ENCODE measurements at regions not wholly inside any gene's neighbourhood (a gene's known extent, or its start where the extent isn't known, plus 50 kb on each side); places are given as distances from the start of the nearest gene placed in this dataset.

- H3K9me3 Mint-ChIP-seq: no peaks in the 10 kb centered on the region
- H3K27me3 Mint-ChIP-seq (ENCODE audit: low read depth in 3 of 3): peaks cover 0 to 8% (median 4%) of the 10 kb centered on the region in 3 donors
- H3K27ac Mint-ChIP-seq: no peak overlapping the region
- H3K4me3 Mint-ChIP-seq: no peak overlapping the region
- H3K36me3 Mint-ChIP-seq: no peaks in the 10 kb centered on the region
- no peak for DNase-seq
- no peaks in the 10 kb centered on the region for H3K4me1 Mint-ChIP-seq
These were observed 63.6 kb upstream of the SIRPA start for GRCh38 chr20:1831606-1832005.

GRCh38 chr20:1831096-1831495 is 64.1 kb upstream of the SIRPA start:
- Mint-ChIP-seq H3K4me3 (no peak overlapping the region), H3K27ac (no peak overlapping the region), H3K4me1 (no peaks in the 10 kb centered on the region), H3K9me3 (no peaks in the 10 kb centered on the region), H3K27me3 (ENCODE audit: low read depth in 3 of 3) (peaks cover 0 to 8% (median 5%) of the 10 kb centered on the region in 3 donors), H3K36me3 (no peaks in the 10 kb centered on the region)
- DNase-seq: no peak

DNA sequence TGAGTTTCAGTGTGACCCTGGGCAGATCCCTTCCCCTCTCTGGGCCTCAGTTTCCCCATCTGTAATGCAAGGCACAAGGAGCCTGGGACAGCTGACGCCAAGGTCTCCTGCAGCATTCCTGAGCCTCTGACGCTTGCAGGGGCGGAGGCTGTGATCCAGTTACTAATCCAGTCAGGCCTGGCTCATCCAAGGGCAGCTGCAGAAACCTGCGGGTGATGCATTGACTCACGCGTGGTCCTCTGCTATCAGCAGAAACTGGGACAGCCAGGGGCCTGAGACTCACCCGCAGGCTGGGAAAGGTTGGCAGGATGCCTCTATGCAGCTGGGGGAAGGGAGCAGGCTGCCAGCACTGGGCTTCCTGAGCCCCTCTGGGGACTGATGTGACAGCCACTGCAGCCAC is 65.0 kb upstream of the SIRPA start:
- H3K4me1 Mint-ChIP-seq: no peaks in the 10 kb centered on the region
- no peak overlapping the region for H3K4me3 Mint-ChIP-seq
- H3K9me3 Mint-ChIP-seq: no peaks in the 10 kb centered on the region
- no peaks in the 10 kb centered on the region for H3K36me3 Mint-ChIP-seq
- H3K27me3 Mint-ChIP-seq (ENCODE audit: low read depth in 3 of 3): peaks cover 2 to 8% (median 6%) of the 10 kb centered on the region in 3 donors
- H3K27ac Mint-ChIP-seq: no peak overlapping the region
- no peak for DNase-seq

- peaks cover 2 to 10% (median 6%) of the 10 kb centered on the region in 3 donors for H3K27me3 Mint-ChIP-seq (ENCODE audit: low read depth in 3 of 3)
These were observed 65.7 kb upstream of the SIRPA start for GRCh38 chr20:1829531-1829930.

DNA sequence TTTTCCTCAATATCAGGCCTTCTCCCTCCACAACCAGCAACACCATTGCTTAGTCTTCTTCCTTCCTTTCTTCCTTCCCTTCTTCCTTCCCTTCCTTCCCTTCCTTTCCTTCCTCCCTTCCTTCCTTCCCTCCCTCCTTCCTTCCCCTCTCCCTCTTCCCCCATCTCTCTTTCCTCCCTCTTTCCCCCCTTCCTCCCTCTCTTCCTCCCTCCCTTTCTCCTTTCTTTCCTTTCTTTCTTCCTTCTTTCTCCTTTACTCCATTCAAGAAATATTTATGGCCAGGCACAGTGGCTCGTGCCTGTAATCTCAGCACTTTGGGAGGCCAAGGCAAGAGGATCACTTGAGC is 66.4 kb upstream of the SIRPA start:
- Mint-ChIP-seq H3K36me3 (peaks cover 0 to under 1% (median 0%) of the 10 kb centered on the region in 3 donors), H3K9me3 (peaks cover 0 to 4% (median 2%) of the 10 kb centered on the region in 6 donors), H3K27ac (no peak overlapping the region), H3K27me3 (ENCODE audit: low read depth in 3 of 3) (peaks cover 2 to 14% (median 7%) of the 10 kb centered on the region in 3 donors), H3K4me1 (no peaks in the 10 kb centered on the region), H3K4me3 (no peak overlapping the region)
- no peak for DNase-seq

More at GRCh38 chr20:1829531-1829930, 65.7 kb upstream of the SIRPA start:
- no peak overlapping the region for H3K27ac Mint-ChIP-seq
- no peaks in the 10 kb centered on the region for H3K36me3 Mint-ChIP-seq
- H3K4me1 Mint-ChIP-seq: no peaks in the 10 kb centered on the region
- no peak overlapping the region for H3K4me3 Mint-ChIP-seq
- no peak for DNase-seq
- no peaks in the 10 kb centered on the region for H3K9me3 Mint-ChIP-seq

GRCh38 chr20:1827974-1828785 is 67.0 kb upstream of the SIRPA start:
- Mint-ChIP-seq H3K36me3 (peaks cover 0 to 3% (median 0%) of the 10 kb centered on the region in 3 donors), H3K9me3 (peaks cover 0 to 9% (median 3%) of the 10 kb centered on the region in 6 donors), H3K27me3 (ENCODE audit: low read depth in 3 of 3) (peaks cover 2 to 14% (median 5%) of the 10 kb centered on the region in 3 donors), H3K4me3 (no peak overlapping the region), H3K27ac (no peak overlapping the region), H3K4me1 (no peaks in the 10 kb centered on the region)
- DNase-seq: no peak

GRCh38 chr20:1827510-1827973 is 67.7 kb upstream of the SIRPA start:
- Mint-ChIP-seq H3K27me3 (ENCODE audit: low read depth in 3 of 3) (peaks cover 2 to 14% (median 5%) of the 10 kb centered on the region in 3 donors), H3K27ac (no peak overlapping the region), H3K4me1 (no peaks in the 10 kb centered on the region), H3K9me3 (peaks cover 3 to 15% (median 8%) of the 10 kb centered on the region in 6 donors), H3K36me3 (peaks cover 0 to 3% (median 0%) of the 10 kb centered on the region in 3 donors), H3K4me3 (no peak overlapping the region)
- no peak for DNase-seq

- H3K9me3 Mint-ChIP-seq: peaks cover 6 to 23% (median 17%) of the 10 kb centered on the region in 6 donors
- no peak overlapping the region for H3K4me3 Mint-ChIP-seq
- no peaks in the 10 kb centered on the region for H3K4me1 Mint-ChIP-seq
- no peak overlapping the region for H3K27ac Mint-ChIP-seq
- DNase-seq: no peak
- H3K36me3 Mint-ChIP-seq: peaks cover 0 to 5% (median 3%) of the 10 kb centered on the region in 3 donors
- H3K27me3 Mint-ChIP-seq (ENCODE audit: low read depth in 3 of 3): peaks cover 2 to 18% (median 5%) of the 10 kb centered on the region in 3 donors
These were observed 69.2 kb upstream of the SIRPA start for GRCh38 chr20:1825938-1826445.

- Mint-ChIP-seq H3K27ac (no peak overlapping the region), H3K9me3 (peaks cover 6 to 23% (median 17%) of the 10 kb centered on the region in 6 donors), H3K4me3 (no peak overlapping the region)
These were observed 69.7 kb upstream of the SIRPA start for GRCh38 chr20:1825507-1825906.

DNA sequence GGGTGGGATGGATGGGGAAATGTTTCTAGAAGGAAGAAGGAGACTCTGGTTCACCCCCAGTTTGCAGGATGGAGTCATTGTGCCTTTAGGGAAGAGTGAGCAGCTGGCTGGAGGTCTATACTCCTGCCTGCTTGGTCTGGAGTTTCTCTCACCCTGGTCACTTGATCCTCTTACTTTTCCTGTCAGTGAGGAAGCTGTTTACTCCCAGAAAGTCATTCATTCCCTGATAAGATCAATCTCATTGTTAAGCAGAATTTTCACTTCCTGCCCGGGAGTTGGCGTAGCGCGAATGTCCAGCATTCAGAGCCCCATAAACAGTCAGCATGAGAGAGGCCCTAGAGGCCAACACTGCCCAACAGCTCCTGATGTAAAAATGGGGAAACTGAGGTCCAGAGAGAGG is 70.4 kb upstream of the SIRPA start:
- Mint-ChIP-seq H3K27me3 (ENCODE audit: low read depth in 3 of 3) (peaks cover 2 to 19% (median 5%) of the 10 kb centered on the region in 3 donors), H3K27ac (no peak overlapping the region), H3K9me3 (peaks cover 6 to 23% (median 17%) of the 10 kb centered on the region in 6 donors), H3K4me1 (no peaks in the 10 kb centered on the region), H3K36me3 (peaks cover 0 to 5% (median 3%) of the 10 kb centered on the region in 3 donors), H3K4me3 (no peak overlapping the region)
- DNase-seq: no peak

More at GRCh38 chr20:1825507-1825906, 69.7 kb upstream of the SIRPA start:
- no peaks in the 10 kb centered on the region for H3K4me1 Mint-ChIP-seq
- H3K27me3 Mint-ChIP-seq (ENCODE audit: low read depth in 3 of 3): peaks cover 2 to 19% (median 5%) of the 10 kb centered on the region in 3 donors
- H3K36me3 Mint-ChIP-seq: peaks cover 0 to 5% (median 3%) of the 10 kb centered on the region in 3 donors
- DNase-seq: no peak

- H3K4me3 Mint-ChIP-seq: no peak overlapping the region
- H3K27me3 Mint-ChIP-seq (ENCODE audit: low read depth in 3 of 3): peaks cover 2 to 15% (median 6%) of the 10 kb centered on the region in 3 donors
- no peak for DNase-seq
- H3K36me3 Mint-ChIP-seq: peaks cover 0 to 5% (median 3%) of the 10 kb centered on the region in 3 donors
- peaks cover 6 to 23% (median 17%) of the 10 kb centered on the region in 6 donors for H3K9me3 Mint-ChIP-seq
- H3K27ac Mint-ChIP-seq: no peak overlapping the region
- H3K4me1 Mint-ChIP-seq: no peaks in the 10 kb centered on the region
These were observed 71.0 kb upstream of the SIRPA start for GRCh38 chr20:1824181-1824580.

DNA sequence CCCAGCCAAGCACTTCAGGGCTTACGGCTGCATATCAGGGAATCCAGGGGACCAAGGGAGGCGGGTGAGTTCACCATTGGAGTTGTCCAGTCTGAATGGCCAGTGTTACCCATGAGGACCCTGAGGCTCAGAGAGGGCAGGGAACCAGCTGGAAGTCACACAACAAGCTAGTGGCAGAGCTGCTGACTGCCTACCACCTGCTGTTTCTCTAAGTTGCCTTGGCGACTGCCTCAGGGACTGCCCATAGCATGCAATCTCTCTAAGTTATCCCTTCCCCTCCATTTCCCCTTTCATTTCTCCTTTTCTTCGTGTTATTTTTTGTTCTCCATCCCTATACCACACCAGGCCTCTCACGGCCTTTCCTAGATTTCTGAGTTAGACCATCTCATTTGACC is 71.8 kb upstream of the SIRPA start:
- H3K27me3 Mint-ChIP-seq (ENCODE audit: low read depth in 3 of 3): peaks cover 3 to 14% (median 6%) of the 10 kb centered on the region in 3 donors
- H3K27ac Mint-ChIP-seq: no peak overlapping the region
- no peaks in the 10 kb centered on the region for H3K4me1 Mint-ChIP-seq
- no peak for DNase-seq
- peaks cover 6 to 23% (median 17%) of the 10 kb centered on the region in 6 donors for H3K9me3 Mint-ChIP-seq
- H3K36me3 Mint-ChIP-seq: peaks cover 0 to 5% (median 3%) of the 10 kb centered on the region in 3 donors
- no peak overlapping the region for H3K4me3 Mint-ChIP-seq

DNA sequence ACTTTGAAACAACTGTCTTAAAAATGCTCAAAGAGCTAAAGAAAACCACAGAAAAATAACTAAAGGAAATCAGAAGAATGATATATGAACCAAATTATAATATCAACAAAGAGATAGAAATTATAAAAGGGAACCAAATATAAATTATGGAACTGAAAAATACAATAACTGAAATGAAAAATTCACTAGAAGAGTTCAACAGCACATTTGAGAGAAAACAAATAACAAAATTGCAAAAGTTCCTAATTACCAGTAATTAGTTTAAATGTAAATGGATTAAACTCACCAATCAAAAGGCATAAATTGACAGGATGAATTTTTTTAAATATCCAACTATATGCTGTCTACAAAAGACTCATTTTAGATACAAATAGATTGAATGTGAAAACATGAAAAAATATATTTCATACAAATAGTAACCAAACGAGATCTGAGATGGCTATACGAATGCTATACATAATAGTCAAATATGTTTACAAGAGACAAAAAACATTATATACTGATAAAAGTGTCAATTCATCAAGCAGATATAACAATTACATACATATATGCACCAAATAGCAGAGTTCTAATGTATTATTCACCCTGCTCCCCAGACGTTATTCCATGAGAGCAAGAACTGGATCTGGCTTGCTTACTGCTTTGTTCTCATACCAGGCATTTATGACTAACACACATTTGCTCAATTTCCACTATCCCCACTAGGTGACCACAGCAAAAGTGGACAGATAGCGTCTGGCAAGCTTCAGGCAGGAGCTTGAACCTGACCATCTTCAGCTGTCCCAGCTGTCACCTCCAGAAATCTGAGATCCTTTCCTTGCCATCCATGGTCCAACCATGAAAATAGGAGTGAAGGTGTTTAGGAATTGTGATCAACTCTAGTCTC is 72.4 kb upstream of the SIRPA start:
- Mint-ChIP-seq H3K4me1 (no peaks in the 10 kb centered on the region), H3K9me3 (peaks cover 6 to 23% (median 17%) of the 10 kb centered on the region in 6 donors), H3K4me3 (no peak overlapping the region), H3K27me3 (ENCODE audit: low read depth in 3 of 3) (peaks cover 3 to 11% (median 8%) of the 10 kb centered on the region in 3 donors), H3K36me3 (peaks cover 0 to 5% (median 3%) of the 10 kb centered on the region in 3 donors), H3K27ac (no peak overlapping the region)
- DNase-seq: no peak

Data from immature natural killer cell (primary cell).